ENCODE measurements at regions not wholly inside any gene's neighbourhood (a gene's known extent, or its start where the extent isn't known, plus 50 kb on each side); places are given as distances from the start of the nearest gene placed in this dataset.

GRCh38 chr5:142447887-142448286 is 123.1 kb upstream of the SPRY4 start:
- no peak for TF ChIP-seq POLR2A (IDR thresholded peaks at IDR 0.05; ENCODE audit: low read depth, low read length)
- no peak for TF ChIP-seq POLR2AphosphoS5 (IDR thresholded peaks at IDR 0.05; ENCODE audit: low read depth, low read length)
- no peak for TF ChIP-seq TAF1 (IDR thresholded peaks at IDR 0.05; ENCODE audit: low read depth, low read length)

Measured in GM12891 (cell line).